Fibroblast of lung (primary cell): ENCODE measurements at regions not wholly inside any gene's neighbourhood (a gene's known extent, or its start where the extent isn't known, plus 50 kb on each side); places are given as distances from the start of the nearest gene placed in this dataset.

Experiments used
- EZH2 ChIP-seq: IDR thresholded peaks from 2 replicates; pipeline ENCODE4 v1.5.1; 2012; ENCODE audit warnings: low read length, control low read depth, mild to moderate bottlenecking; ENCODE audit errors: missing control alignments
- TF ChIP-seq, protein P1 (sequence below), 2 donors: IDR thresholded peaks in 1 of 2; conservative IDR thresholded peaks in 1 of 2; 1 replicate in 1 of 2; 2 replicates in 1 of 2; pipeline ENCODE4 v1.5.1; 2011 to 2012; ENCODE audit warnings: low read length in 2 of 2, control low read depth in 1 of 2, inconsistent platforms in 1 of 2, low read depth in 1 of 2, mild to moderate bottlenecking in 1 of 2

DNA sequence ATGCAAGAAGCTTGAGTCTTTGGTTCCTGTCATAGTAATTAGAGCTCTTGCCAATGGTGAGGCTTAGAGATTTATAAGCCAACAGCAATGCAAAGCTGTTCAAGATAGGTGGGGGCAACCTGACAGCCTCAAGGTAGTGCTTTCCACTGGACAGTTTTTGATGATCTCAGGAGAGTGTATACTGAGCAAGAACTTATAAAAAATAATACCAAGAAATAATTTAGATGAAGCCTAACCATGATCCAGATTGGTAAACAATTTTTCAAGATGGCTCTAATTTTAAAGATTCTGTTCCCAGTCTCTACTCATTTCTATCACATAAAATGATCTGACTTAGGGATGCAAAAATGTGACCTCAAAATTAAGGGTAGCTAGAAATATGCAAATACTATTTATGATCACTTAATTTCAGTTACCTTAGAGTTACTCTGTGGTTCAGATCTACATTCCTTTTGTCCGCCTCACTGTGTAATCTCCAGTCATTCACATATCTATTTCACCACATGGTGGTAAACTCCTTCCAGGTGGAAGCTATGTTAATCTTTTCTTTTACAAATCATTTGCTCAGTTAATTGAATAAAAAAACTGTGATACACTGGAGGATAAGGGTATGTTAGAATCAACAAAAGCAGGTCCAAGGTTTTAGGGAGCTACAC lies 1228.0 kb upstream of the C9orf72 start:
- TF ChIP-seq, protein P1, sequence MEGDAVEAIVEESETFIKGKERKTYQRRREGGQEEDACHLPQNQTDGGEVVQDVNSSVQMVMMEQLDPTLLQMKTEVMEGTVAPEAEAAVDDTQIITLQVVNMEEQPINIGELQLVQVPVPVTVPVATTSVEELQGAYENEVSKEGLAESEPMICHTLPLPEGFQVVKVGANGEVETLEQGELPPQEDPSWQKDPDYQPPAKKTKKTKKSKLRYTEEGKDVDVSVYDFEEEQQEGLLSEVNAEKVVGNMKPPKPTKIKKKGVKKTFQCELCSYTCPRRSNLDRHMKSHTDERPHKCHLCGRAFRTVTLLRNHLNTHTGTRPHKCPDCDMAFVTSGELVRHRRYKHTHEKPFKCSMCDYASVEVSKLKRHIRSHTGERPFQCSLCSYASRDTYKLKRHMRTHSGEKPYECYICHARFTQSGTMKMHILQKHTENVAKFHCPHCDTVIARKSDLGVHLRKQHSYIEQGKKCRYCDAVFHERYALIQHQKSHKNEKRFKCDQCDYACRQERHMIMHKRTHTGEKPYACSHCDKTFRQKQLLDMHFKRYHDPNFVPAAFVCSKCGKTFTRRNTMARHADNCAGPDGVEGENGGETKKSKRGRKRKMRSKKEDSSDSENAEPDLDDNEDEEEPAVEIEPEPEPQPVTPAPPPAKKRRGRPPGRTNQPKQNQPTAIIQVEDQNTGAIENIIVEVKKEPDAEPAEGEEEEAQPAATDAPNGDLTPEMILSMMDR (conservative IDR thresholded peaks at IDR 0.05 in 1 of 2, IDR thresholded peaks at IDR 0.05 in 1 of 2; ENCODE audit: low read depth in 1 of 2, low read length in 2 of 2) = no peak
- TF ChIP-seq EZH2 = no peak
